ENCODE measurements at regions not wholly inside any gene's neighbourhood (a gene's known extent, or its start where the extent isn't known, plus 50 kb on each side); places are given as distances from the start of the nearest gene placed in this dataset.

DNA sequence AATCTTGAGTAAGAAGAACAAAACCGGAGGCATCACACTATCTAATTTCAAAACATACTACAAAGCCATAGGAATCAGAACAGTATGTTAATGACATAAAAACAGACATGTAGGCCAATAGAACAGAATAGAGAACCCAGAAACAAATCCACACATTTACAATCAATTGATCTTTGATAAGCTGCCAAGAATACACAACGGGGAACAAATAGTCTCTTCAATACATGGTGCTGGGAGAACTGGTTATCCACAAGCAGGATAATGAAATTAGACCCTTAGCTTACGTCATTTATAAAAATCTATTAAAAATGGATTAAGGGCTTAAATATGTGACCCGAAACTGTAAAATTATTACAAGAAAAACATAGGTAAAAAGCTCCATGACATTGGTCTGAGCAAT lies 417.7 kb downstream of the INSC start:
- Histone ChIP-seq H3K4me3 (ENCODE audit: low read length) (no peak overlapping the region), H3K27ac (ENCODE audit: low read length) (no peak overlapping the region), H3K36me3 (ENCODE audit: control insufficient read depth, insufficient read depth, low read length) (no peaks in the 10 kb centered on the region), H3K9me3 (ENCODE audit: control insufficient read depth, insufficient read depth, low read length) (no peaks in the 10 kb centered on the region), H3K27me3 (ENCODE audit: control insufficient read depth, insufficient read depth, low read length) (no peaks in the 10 kb centered on the region), H3K4me1 (ENCODE audit: control insufficient read depth, insufficient read depth, low read length) (no peaks in the 10 kb centered on the region)
- Mint-ChIP-seq H3K36me3 (no peaks in the 10 kb centered on the region), H3K9me3 (peaks cover 5 to 14% of the 10 kb centered on the region in 2 donors), H3K4me3 (no peak overlapping the region), H3K27ac (no peak overlapping the region), H3K4me1 (no peaks in the 10 kb centered on the region), H3K27me3 (ENCODE audit: low read depth in 2 of 2) (no peaks in the 10 kb centered on the region)
- ATAC-seq = no peak
- no peak for DNase-seq
- WGBS (ENCODE audit: insufficient coverage) = 87% methylated on average over 3 of the region's 4 CpGs
- intact Hi-C loops (cut with micrococcal nuclease) = no loop called here
- TF ChIP-seq, protein P1, sequence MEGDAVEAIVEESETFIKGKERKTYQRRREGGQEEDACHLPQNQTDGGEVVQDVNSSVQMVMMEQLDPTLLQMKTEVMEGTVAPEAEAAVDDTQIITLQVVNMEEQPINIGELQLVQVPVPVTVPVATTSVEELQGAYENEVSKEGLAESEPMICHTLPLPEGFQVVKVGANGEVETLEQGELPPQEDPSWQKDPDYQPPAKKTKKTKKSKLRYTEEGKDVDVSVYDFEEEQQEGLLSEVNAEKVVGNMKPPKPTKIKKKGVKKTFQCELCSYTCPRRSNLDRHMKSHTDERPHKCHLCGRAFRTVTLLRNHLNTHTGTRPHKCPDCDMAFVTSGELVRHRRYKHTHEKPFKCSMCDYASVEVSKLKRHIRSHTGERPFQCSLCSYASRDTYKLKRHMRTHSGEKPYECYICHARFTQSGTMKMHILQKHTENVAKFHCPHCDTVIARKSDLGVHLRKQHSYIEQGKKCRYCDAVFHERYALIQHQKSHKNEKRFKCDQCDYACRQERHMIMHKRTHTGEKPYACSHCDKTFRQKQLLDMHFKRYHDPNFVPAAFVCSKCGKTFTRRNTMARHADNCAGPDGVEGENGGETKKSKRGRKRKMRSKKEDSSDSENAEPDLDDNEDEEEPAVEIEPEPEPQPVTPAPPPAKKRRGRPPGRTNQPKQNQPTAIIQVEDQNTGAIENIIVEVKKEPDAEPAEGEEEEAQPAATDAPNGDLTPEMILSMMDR (IDR thresholded peaks at IDR 0.05) = no peak

DNA sequence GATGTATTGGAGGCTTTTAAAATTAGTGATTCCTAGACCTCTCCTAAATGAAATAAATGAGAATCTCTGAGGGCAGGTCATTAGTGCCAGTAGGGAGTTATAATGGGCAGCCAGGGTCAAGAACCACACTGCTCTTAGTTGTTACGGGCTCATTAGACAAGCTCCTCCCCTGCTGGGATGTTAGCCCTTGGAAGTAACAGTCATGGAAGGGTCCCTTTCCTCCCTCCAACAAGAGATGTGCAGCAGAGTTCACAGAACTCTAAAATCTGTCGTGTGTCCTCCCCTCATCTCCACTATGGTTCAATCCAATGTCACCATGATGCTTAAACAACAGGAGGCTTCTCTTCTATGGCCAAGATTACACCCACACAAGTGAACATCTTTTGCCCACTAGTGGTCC lies 419.5 kb downstream of the INSC start:
- H3K4me3 ChIP-seq (ENCODE audit: low read length) = no peak overlapping the region
- no peaks in the 10 kb centered on the region for H3K27me3 Mint-ChIP-seq (ENCODE audit: low read depth in 2 of 2)

DNA sequence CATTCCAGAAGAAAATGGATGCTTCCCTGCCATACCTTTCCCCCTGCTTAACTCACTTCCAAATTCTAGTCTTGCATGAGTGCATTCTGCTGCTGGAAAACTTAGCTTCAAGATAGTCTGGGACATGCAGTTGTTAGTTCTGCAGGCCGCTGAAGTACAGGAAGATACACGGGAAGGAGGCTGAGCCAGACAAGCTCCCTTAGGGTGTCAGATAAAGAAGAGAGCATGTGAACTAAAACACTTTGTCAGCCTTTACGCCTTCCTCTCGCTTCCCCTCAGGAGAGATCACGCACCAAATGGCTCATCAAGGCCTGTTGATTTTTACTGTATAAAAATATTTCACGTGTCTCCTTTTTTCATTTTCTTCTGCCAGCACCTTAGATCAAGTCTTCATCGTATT lies 420.7 kb downstream of the INSC start:
- intact Hi-C loops (cut with micrococcal nuclease) = no loop called here
- no peaks in the 10 kb centered on the region for H3K36me3 Mint-ChIP-seq
- no peaks in the 10 kb centered on the region for H3K27me3 ChIP-seq (ENCODE audit: control insufficient read depth, insufficient read depth, low read length)
- H3K27ac ChIP-seq (ENCODE audit: low read length) = no peak overlapping the region
- DNase-seq = no peak
- no peak overlapping the region for H3K27ac Mint-ChIP-seq
- no peak for ATAC-seq
- no peaks in the 10 kb centered on the region for H3K9me3 ChIP-seq (ENCODE audit: control insufficient read depth, insufficient read depth, low read length)
- WGBS (ENCODE audit: insufficient coverage) = 87% methylated on average over 7 of the region's 7 CpGs
- no peaks in the 10 kb centered on the region for H3K27me3 Mint-ChIP-seq (ENCODE audit: low read depth in 2 of 2)
- H3K4me1 Mint-ChIP-seq = no peaks in the 10 kb centered on the region
- no peak overlapping the region for H3K4me3 Mint-ChIP-seq
- H3K9me3 Mint-ChIP-seq = peaks cover 3 to 5% of the 10 kb centered on the region in 2 donors
- TF ChIP-seq, protein P1 (IDR thresholded peaks at IDR 0.05) = no peak
- H3K4me1 ChIP-seq (ENCODE audit: control insufficient read depth, insufficient read depth, low read length) = no peaks in the 10 kb centered on the region
- H3K36me3 ChIP-seq (ENCODE audit: control insufficient read depth, insufficient read depth, low read length) = no peaks in the 10 kb centered on the region
- no peak overlapping the region for H3K4me3 ChIP-seq (ENCODE audit: low read length)

More for the DNA sequence above, 419.5 kb downstream of the INSC start:
- H3K36me3 ChIP-seq (ENCODE audit: control insufficient read depth, insufficient read depth, low read length) = no peaks in the 10 kb centered on the region
- no peaks in the 10 kb centered on the region for H3K36me3 Mint-ChIP-seq
- TF ChIP-seq, protein P1 (IDR thresholded peaks at IDR 0.05) = no peak
- no peaks in the 10 kb centered on the region for H3K27me3 ChIP-seq (ENCODE audit: control insufficient read depth, insufficient read depth, low read length)
- no peaks in the 10 kb centered on the region for H3K4me1 ChIP-seq (ENCODE audit: control insufficient read depth, insufficient read depth, low read length)
- no peak overlapping the region for H3K27ac Mint-ChIP-seq
- no peaks in the 10 kb centered on the region for H3K9me3 ChIP-seq (ENCODE audit: control insufficient read depth, insufficient read depth, low read length)
- 71% methylated on average over 2 of the region's 2 CpGs for WGBS (ENCODE audit: insufficient coverage)
- H3K4me1 Mint-ChIP-seq = no peaks in the 10 kb centered on the region
- DNase-seq = no peak
- intact Hi-C loops (cut with micrococcal nuclease) = no loop called here
- no peak overlapping the region for H3K27ac ChIP-seq (ENCODE audit: low read length)
- no peak for ATAC-seq
- H3K9me3 Mint-ChIP-seq = peaks cover 2 to 3% of the 10 kb centered on the region in 2 donors
- H3K4me3 Mint-ChIP-seq = no peak overlapping the region

DNA sequence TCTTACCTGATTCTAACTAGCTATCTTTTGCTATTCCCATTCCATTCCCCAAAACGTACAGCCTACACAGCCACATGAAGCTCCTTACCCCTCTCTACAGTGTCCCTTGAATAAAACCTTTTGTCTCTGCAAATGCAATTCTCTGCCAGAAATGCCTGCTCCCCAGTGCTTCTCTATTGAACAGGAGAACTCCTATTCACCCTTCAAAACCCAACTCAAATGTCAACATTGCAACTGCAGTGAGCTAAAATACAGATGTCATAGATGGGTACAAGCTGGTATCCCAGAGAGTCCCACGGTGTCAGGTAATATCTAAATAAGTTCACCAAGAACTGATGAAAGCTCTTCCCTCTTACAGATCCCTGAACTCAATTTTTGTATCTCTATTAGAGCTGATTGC lies 421.7 kb downstream of the INSC start:
- no peaks in the 10 kb centered on the region for H3K36me3 Mint-ChIP-seq

More for the DNA sequence above, 421.7 kb downstream of the INSC start:
- H3K9me3 ChIP-seq (ENCODE audit: control insufficient read depth, insufficient read depth, low read length) = no peaks in the 10 kb centered on the region
- DNase-seq = no peak
- Mint-ChIP-seq H3K4me1 (no peaks in the 10 kb centered on the region), H3K4me3 (no peak overlapping the region), H3K27me3 (ENCODE audit: low read depth in 2 of 2) (no peaks in the 10 kb centered on the region), H3K9me3 (peaks cover 3 to 5% of the 10 kb centered on the region in 2 donors), H3K27ac (no peak overlapping the region)
- no peaks in the 10 kb centered on the region for H3K27me3 ChIP-seq (ENCODE audit: control insufficient read depth, insufficient read depth, low read length)
- intact Hi-C loops (cut with micrococcal nuclease) = no loop called here
- ATAC-seq = no peak
- TF ChIP-seq, protein P1 (IDR thresholded peaks at IDR 0.05) = no peak
- WGBS (ENCODE audit: insufficient coverage) = 62% methylated on average over 2 of the region's 2 CpGs
- H3K4me1 ChIP-seq (ENCODE audit: control insufficient read depth, insufficient read depth, low read length) = no peaks in the 10 kb centered on the region
- no peaks in the 10 kb centered on the region for H3K36me3 ChIP-seq (ENCODE audit: control insufficient read depth, insufficient read depth, low read length)
- H3K27ac ChIP-seq (ENCODE audit: low read length) = no peak overlapping the region
- no peak overlapping the region for H3K4me3 ChIP-seq (ENCODE audit: low read length)

Measured in natural killer cell (primary cell).